Osteocyte (in vitro differentiated cells): ENCODE measurements at regions not wholly inside any gene's neighbourhood (a gene's known extent, or its start where the extent isn't known, plus 50 kb on each side); places are given as distances from the start of the nearest gene placed in this dataset.

Experiments used
- DNase-seq: peaks from one replicate; pipeline ENCODE4 v3.0.0; 2021; ENCODE audit warnings: mixed read lengths; ENCODE audit not compliant: unreplicated experiment; ENCODE audit errors: extremely low spot score
- H3K27ac Mint-ChIP-seq: one replicate; pipeline ENCODE4 v1.8.0; 2021; ENCODE audit warnings: mild to moderate bottlenecking, mixed read lengths; ENCODE audit not compliant: unreplicated experiment
- H3K27me3 Mint-ChIP-seq: one replicate; pipeline ENCODE4 v1.8.0; 2021; ENCODE audit warnings: mixed read lengths; ENCODE audit not compliant: unreplicated experiment
- H3K36me3 Mint-ChIP-seq: one replicate; pipeline ENCODE4 v1.8.0; 2021; ENCODE audit warnings: mixed read lengths; ENCODE audit not compliant: unreplicated experiment
- H3K4me1 Mint-ChIP-seq: one replicate; pipeline ENCODE4 v1.8.0; 2021; ENCODE audit warnings: mixed read lengths; ENCODE audit not compliant: unreplicated experiment
- H3K4me3 Mint-ChIP-seq: one replicate; pipeline ENCODE4 v1.8.0; 2021; ENCODE audit warnings: mild to moderate bottlenecking, moderate library complexity, mixed read lengths; ENCODE audit not compliant: unreplicated experiment
- H3K9me3 Mint-ChIP-seq: one replicate; pipeline ENCODE4 v1.8.0; 2021; ENCODE audit warnings: mixed read lengths; ENCODE audit not compliant: unreplicated experiment
- CTCF ChIP-seq: fragments of 200-600 bp; sonication (generic); IDR thresholded peaks from 2 replicates; pipeline ENCODE4 v1.5.0; 2021; ENCODE audit warnings: antibody characterized with exemption, mild to moderate bottlenecking, moderate library complexity

GRCh38 chr6:98033617-98034016 is 750.6 kb upstream of the MMS22L start:
- Mint-ChIP-seq H3K4me3 (no peak overlapping the region), H3K36me3 (no peaks in the 10 kb centered on the region), H3K4me1 (no peaks in the 10 kb centered on the region), H3K27ac (no peak overlapping the region), H3K9me3 (no peaks in the 10 kb centered on the region), H3K27me3 (no peaks in the 10 kb centered on the region)
- no peak for DNase-seq
- no peak for TF ChIP-seq CTCF

GRCh38 chr6:98036344-98036923 is 753.4 kb upstream of the MMS22L start:
- no peak for TF ChIP-seq CTCF
- Mint-ChIP-seq H3K4me1 (peaks cover 4% of the 10 kb centered on the region), H3K27ac (no peak overlapping the region), H3K36me3 (no peaks in the 10 kb centered on the region), H3K9me3 (no peaks in the 10 kb centered on the region), H3K27me3 (no peaks in the 10 kb centered on the region), H3K4me3 (no peak overlapping the region)
- no peak for DNase-seq

GRCh38 chr6:98037571-98037970 is 754.6 kb upstream of the MMS22L start:
- peak; percentile 7 for TF ChIP-seq CTCF
- peaks cover 5% of the 10 kb centered on the region for H3K27me3 Mint-ChIP-seq
- H3K4me1 Mint-ChIP-seq, result peaks cover 4% of the 10 kb centered on the region
- H3K9me3 Mint-ChIP-seq, result no peaks in the 10 kb centered on the region
- no peak overlapping the region for H3K4me3 Mint-ChIP-seq
- no peak for DNase-seq
- no peak overlapping the region for H3K27ac Mint-ChIP-seq
- H3K36me3 Mint-ChIP-seq, result no peaks in the 10 kb centered on the region

- Mint-ChIP-seq H3K4me3 (no peak overlapping the region), H3K27me3 (peaks cover 5% of the 10 kb centered on the region), H3K9me3 (no peaks in the 10 kb centered on the region), H3K4me1 (peaks cover 4% of the 10 kb centered on the region), H3K36me3 (no peaks in the 10 kb centered on the region), H3K27ac (no peak overlapping the region)
- TF ChIP-seq CTCF, result no peak
- no peak for DNase-seq
These were observed 756.4 kb upstream of the MMS22L start for GRCh38 chr6:98039443-98039842.

- Mint-ChIP-seq H3K27me3 (peaks cover 5% of the 10 kb centered on the region), H3K4me1 (peaks cover 4% of the 10 kb centered on the region), H3K4me3 (no peak overlapping the region), H3K9me3 (no peaks in the 10 kb centered on the region), H3K27ac (no peak overlapping the region), H3K36me3 (no peaks in the 10 kb centered on the region)
- no peak for DNase-seq
- peak; percentile 39 for TF ChIP-seq CTCF
These were observed 757.0 kb upstream of the MMS22L start for GRCh38 chr6:98039904-98040607.
